K562 (cell line): ENCODE measurements at regions not wholly inside any gene's neighbourhood (a gene's known extent, or its start where the extent isn't known, plus 50 kb on each side); places are given as distances from the start of the nearest gene placed in this dataset.

Experiments used
- EZH2 ChIP-seq: IDR thresholded peaks from 2 replicates; pipeline ENCODE4 v1.6.1; 2012; ENCODE audit warnings: low read depth, mild to moderate bottlenecking, inconsistent platforms, low read length, borderline replicate concordance
- GMEB1 ChIP-seq: fragments of 250-450 bp; sonication (Bioruptor Pico); IDR thresholded peaks from 2 replicates; pipeline ENCODE4 v1.4.0; 2020; ENCODE audit warnings: mild to moderate bottlenecking
- GTF2A2 ChIP-seq: IDR thresholded peaks from 2 replicates; pipeline ENCODE4 v1.6.1; 2016; ENCODE audit warnings: mild to moderate bottlenecking, missing genetic modification characterization, missing compliant biosample characterization
- SP1 ChIP-seq: sonication (generic); formaldehyde crosslinking; IDR thresholded peaks from 2 replicates; pipeline ENCODE4 v1.8.1; 2022; ENCODE audit warnings: mild to moderate bottlenecking, missing genetic modification reagents
- TBP ChIP-seq: optimal IDR thresholded peaks from 2 replicates; pipeline ENCODE3; 2011; ENCODE audit warnings: low read depth, low read length, improper control_type of control experiment
- U2AF1 ChIP-seq: fragments of 200-400 bp; formaldehyde crosslinking; optimal IDR thresholded peaks from 2 replicates; pipeline ENCODE3; 2017; ENCODE audit warnings: mild to moderate bottlenecking, low read depth, low read length, moderate library complexity
- TF ChIP-seq, protein P1 (sequence below), 3 experiments: IDR thresholded peaks in 2 of 3; conservative IDR thresholded peaks in 1 of 3; 2 replicates each; pipeline ENCODE4 v1.5.1; 2011 to 2012; ENCODE audit warnings: low read length in 3 of 3, mild to moderate bottlenecking in 3 of 3, control low read depth in 2 of 3, improper control_type of control experiment in 1 of 3, inconsistent platforms in 1 of 3, low read depth in 1 of 3, mixed read lengths in 1 of 3, moderate library complexity in 1 of 3; ENCODE audit not compliant: insufficient read depth in 2 of 3

GRCh38 chr10:90088024-90088317 is 386.6 kb downstream of the KIF20B start:
- TF ChIP-seq GMEB1 (CRISPR knock-in tag) (no peak), GTF2A2 (no peak), U2AF1 (no peak), SP1 (no peak), EZH2 (no peak), TBP (no peak)
- TF ChIP-seq, protein P1, sequence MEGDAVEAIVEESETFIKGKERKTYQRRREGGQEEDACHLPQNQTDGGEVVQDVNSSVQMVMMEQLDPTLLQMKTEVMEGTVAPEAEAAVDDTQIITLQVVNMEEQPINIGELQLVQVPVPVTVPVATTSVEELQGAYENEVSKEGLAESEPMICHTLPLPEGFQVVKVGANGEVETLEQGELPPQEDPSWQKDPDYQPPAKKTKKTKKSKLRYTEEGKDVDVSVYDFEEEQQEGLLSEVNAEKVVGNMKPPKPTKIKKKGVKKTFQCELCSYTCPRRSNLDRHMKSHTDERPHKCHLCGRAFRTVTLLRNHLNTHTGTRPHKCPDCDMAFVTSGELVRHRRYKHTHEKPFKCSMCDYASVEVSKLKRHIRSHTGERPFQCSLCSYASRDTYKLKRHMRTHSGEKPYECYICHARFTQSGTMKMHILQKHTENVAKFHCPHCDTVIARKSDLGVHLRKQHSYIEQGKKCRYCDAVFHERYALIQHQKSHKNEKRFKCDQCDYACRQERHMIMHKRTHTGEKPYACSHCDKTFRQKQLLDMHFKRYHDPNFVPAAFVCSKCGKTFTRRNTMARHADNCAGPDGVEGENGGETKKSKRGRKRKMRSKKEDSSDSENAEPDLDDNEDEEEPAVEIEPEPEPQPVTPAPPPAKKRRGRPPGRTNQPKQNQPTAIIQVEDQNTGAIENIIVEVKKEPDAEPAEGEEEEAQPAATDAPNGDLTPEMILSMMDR (IDR thresholded peaks at IDR 0.05 in 2 of 3, conservative IDR thresholded peaks at IDR 0.05 in 1 of 3; ENCODE audit: insufficient read depth in 2 of 3, low read depth in 1 of 3, low read length in 3 of 3) = no peak
